ENCODE measurements at regions not wholly inside any gene's neighbourhood (a gene's known extent, or its start where the extent isn't known, plus 50 kb on each side); places are given as distances from the start of the nearest gene placed in this dataset.

DNA sequence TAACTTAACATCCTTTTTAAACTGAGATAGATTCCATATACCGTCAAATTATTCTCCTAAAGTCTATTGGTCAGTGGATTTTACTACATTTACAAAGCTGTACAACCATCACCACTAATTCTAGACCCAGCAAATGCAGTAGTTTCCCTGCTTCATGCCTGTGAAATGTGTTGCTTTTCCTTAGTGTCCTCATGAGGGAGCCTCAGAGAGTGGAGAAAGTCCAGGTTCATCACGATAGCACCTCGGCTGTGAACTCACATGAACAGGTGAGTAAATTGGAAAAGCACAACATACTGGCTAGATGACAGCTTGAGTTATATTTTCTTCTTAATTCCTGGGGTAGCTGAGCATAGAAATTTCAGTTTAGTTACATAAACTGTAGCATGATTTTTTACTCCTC, 653.7 kb downstream of the MTRR start:
- Histone ChIP-seq H2AFZ (ENCODE audit: low read length) (no peak overlapping the region), H3K4me3 (ENCODE audit: low read depth, low read length, poor library complexity, severe bottlenecking) (no peak overlapping the region), H3K36me3 (ENCODE audit: insufficient read depth, low read length) (no peaks in the 10 kb centered on the region), H3K4me1 (ENCODE audit: insufficient read depth, low read length, severe bottlenecking) (no peaks in the 10 kb centered on the region), H4K20me1 (ENCODE audit: insufficient read depth, low read length) (no peaks in the 10 kb centered on the region), H3K27me3 (ENCODE audit: insufficient read depth, low read length) (no peaks in the 10 kb centered on the region), H3K27ac (ENCODE audit: low read depth, low read length, poor library complexity, severe bottlenecking) (no peak overlapping the region), H3K9me3 (ENCODE audit: low read length) (no peaks in the 10 kb centered on the region), H3K4me2 (ENCODE audit: low read length) (no peak overlapping the region), H3K9me2 (ENCODE audit: low read depth, low read length) (no peaks in the 10 kb centered on the region), H3K79me2 (ENCODE audit: insufficient read depth, low read length) (no peaks in the 10 kb centered on the region), H3F3A (ENCODE audit: insufficient read depth, low read length) (no peaks in the 10 kb centered on the region), H3K9ac (ENCODE audit: low read length) (no peak overlapping the region)
- TF ChIP-seq EZH2 (IDR thresholded peaks at IDR 0.05; ENCODE audit: borderline replicate concordance, low read length), result no peak
- no peak for TF ChIP-seq CTCF (IDR thresholded peaks at IDR 0.05; ENCODE audit: low read length)

GRCh38 chr5:8523501-8523900, 654.6 kb downstream of the MTRR start:
- H3K9me3 ChIP-seq (ENCODE audit: low read length), result no peaks in the 10 kb centered on the region
- no peaks in the 10 kb centered on the region for H3K79me2 ChIP-seq (ENCODE audit: insufficient read depth, low read length)
- no peaks in the 10 kb centered on the region for H3K27me3 ChIP-seq (ENCODE audit: insufficient read depth, low read length)

DNA sequence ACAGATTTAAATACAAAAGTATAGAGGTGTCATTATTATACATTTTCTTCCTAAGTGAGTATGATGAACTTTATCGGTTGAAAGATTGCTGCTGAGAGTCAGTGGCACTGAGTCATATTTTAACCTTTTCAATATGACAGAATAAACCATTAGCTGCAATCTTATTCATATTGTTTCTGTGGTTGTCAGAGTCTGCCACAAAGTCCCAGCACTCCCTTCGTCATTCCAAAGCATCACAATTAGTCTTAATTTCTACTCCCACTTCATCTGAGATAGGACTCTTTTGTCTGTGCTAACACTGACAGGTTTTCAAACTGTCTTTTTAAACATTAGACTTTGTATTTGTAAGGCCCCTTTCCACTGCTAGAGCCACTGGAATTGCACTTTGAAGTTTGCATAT, 656.9 kb downstream of the MTRR start:
- no peak overlapping the region for H3K27ac ChIP-seq (ENCODE audit: low read depth, low read length, poor library complexity, severe bottlenecking)
- no peaks in the 10 kb centered on the region for H3K27me3 ChIP-seq (ENCODE audit: insufficient read depth, low read length)
- no peaks in the 10 kb centered on the region for H3F3A ChIP-seq (ENCODE audit: insufficient read depth, low read length)
- no peaks in the 10 kb centered on the region for H3K36me3 ChIP-seq (ENCODE audit: insufficient read depth, low read length)
- no peak overlapping the region for H3K9ac ChIP-seq (ENCODE audit: low read length)
- TF ChIP-seq EZH2 (IDR thresholded peaks at IDR 0.05; ENCODE audit: borderline replicate concordance, low read length), result no peak
- H3K4me3 ChIP-seq (ENCODE audit: low read depth, low read length, poor library complexity, severe bottlenecking), result no peak overlapping the region
- H3K79me2 ChIP-seq (ENCODE audit: insufficient read depth, low read length), result no peaks in the 10 kb centered on the region
- no peaks in the 10 kb centered on the region for H3K4me1 ChIP-seq (ENCODE audit: insufficient read depth, low read length, severe bottlenecking)
- no peak overlapping the region for H2AFZ ChIP-seq (ENCODE audit: low read length)
- no peak overlapping the region for H3K4me2 ChIP-seq (ENCODE audit: low read length)
- H3K9me2 ChIP-seq (ENCODE audit: low read depth, low read length), result no peaks in the 10 kb centered on the region
- H3K9me3 ChIP-seq (ENCODE audit: low read length), result no peaks in the 10 kb centered on the region
- H4K20me1 ChIP-seq (ENCODE audit: insufficient read depth, low read length), result no peaks in the 10 kb centered on the region

More at GRCh38 chr5:8523501-8523900, 654.6 kb downstream of the MTRR start:
- H3K36me3 ChIP-seq (ENCODE audit: insufficient read depth, low read length), result no peaks in the 10 kb centered on the region
- H3F3A ChIP-seq (ENCODE audit: insufficient read depth, low read length), result no peaks in the 10 kb centered on the region
- H3K9ac ChIP-seq (ENCODE audit: low read length), result no peak overlapping the region
- no peaks in the 10 kb centered on the region for H4K20me1 ChIP-seq (ENCODE audit: insufficient read depth, low read length)
- no peak overlapping the region for H3K4me3 ChIP-seq (ENCODE audit: low read depth, low read length, poor library complexity, severe bottlenecking)
- no peak overlapping the region for H2AFZ ChIP-seq (ENCODE audit: low read length)
- no peaks in the 10 kb centered on the region for H3K9me2 ChIP-seq (ENCODE audit: low read depth, low read length)
- H3K4me1 ChIP-seq (ENCODE audit: insufficient read depth, low read length, severe bottlenecking), result no peaks in the 10 kb centered on the region
- H3K4me2 ChIP-seq (ENCODE audit: low read length), result no peak overlapping the region
- no peak for TF ChIP-seq EZH2 (IDR thresholded peaks at IDR 0.05; ENCODE audit: borderline replicate concordance, low read length)
- no peak for TF ChIP-seq CTCF (IDR thresholded peaks at IDR 0.05; ENCODE audit: low read length)
- H3K27ac ChIP-seq (ENCODE audit: low read depth, low read length, poor library complexity, severe bottlenecking), result no peak overlapping the region

DNA sequence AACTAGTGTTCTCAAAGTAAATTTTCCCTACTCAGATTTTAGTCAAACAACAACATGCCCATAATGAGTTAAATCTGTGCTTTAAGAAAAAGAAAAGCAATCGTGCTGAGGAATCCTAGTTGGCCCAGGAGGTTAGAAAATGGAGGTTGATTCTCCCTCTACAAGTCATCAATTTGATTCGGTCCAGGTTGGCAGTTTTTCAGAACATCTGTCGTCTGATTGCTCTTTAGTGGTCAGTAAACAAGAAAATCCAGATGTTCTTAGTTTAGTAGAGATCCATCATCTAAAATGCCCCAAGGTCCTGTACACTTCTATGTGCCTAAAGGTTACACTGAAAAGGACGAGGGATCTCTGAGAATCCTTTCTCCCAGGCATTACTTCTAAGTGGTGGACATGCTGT, 659.2 kb downstream of the MTRR start:
- Histone ChIP-seq H3K9me3 (ENCODE audit: low read length) (no peaks in the 10 kb centered on the region), H3K4me2 (ENCODE audit: low read length) (no peak overlapping the region), H3K36me3 (ENCODE audit: insufficient read depth, low read length) (no peaks in the 10 kb centered on the region), H3K27me3 (ENCODE audit: insufficient read depth, low read length) (no peaks in the 10 kb centered on the region), H2AFZ (ENCODE audit: low read length) (no peak overlapping the region), H4K20me1 (ENCODE audit: insufficient read depth, low read length) (no peaks in the 10 kb centered on the region), H3K9me2 (ENCODE audit: low read depth, low read length) (no peaks in the 10 kb centered on the region), H3K79me2 (ENCODE audit: insufficient read depth, low read length) (no peaks in the 10 kb centered on the region), H3F3A (ENCODE audit: insufficient read depth, low read length) (no peaks in the 10 kb centered on the region), H3K27ac (ENCODE audit: low read depth, low read length, poor library complexity, severe bottlenecking) (no peak overlapping the region), H3K4me3 (ENCODE audit: low read depth, low read length, poor library complexity, severe bottlenecking) (no peak overlapping the region), H3K9ac (ENCODE audit: low read length) (no peak overlapping the region), H3K4me1 (ENCODE audit: insufficient read depth, low read length, severe bottlenecking) (no peaks in the 10 kb centered on the region)
- TF ChIP-seq CTCF (IDR thresholded peaks at IDR 0.05; ENCODE audit: low read length) (no peak), EZH2 (IDR thresholded peaks at IDR 0.05; ENCODE audit: borderline replicate concordance, low read length) (no peak)

All from OCI-LY1 (cell line).